ENCODE measurements at regions not wholly inside any gene's neighbourhood (a gene's known extent, or its start where the extent isn't known, plus 50 kb on each side); places are given as distances from the start of the nearest gene placed in this dataset.

DNA sequence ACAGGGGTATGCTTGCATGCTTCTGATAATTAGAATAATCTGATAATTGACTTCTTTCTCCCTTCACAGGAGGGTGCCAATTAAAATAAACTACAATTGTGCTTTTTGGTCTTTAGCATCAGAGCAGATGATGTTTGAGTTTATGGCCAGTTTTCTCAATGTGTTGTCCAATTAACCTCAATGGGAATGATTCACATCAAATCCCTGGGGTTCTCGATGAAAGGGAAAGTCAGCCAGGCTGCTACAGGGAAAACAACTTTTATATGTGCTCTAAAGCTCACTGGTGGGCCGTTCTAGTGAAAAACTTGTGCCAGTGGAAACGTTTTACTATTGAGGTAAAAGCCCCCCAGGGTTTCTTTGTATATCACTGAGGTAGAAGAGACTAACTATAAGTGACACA lies 887.3 kb upstream of the CRIM1 start:
- no peaks in the 10 kb centered on the region for H3K4me1 ChIP-seq
- DNase-seq (no peak), ATAC-seq (no peak)
- intact Hi-C loops (cut with DNase I) = no loop called here
- H3K4me3 ChIP-seq = no peak overlapping the region
- TF ChIP-seq POLR2A (IDR thresholded peaks at IDR 0.05) = no peak
- TF ChIP-seq, protein P1, sequence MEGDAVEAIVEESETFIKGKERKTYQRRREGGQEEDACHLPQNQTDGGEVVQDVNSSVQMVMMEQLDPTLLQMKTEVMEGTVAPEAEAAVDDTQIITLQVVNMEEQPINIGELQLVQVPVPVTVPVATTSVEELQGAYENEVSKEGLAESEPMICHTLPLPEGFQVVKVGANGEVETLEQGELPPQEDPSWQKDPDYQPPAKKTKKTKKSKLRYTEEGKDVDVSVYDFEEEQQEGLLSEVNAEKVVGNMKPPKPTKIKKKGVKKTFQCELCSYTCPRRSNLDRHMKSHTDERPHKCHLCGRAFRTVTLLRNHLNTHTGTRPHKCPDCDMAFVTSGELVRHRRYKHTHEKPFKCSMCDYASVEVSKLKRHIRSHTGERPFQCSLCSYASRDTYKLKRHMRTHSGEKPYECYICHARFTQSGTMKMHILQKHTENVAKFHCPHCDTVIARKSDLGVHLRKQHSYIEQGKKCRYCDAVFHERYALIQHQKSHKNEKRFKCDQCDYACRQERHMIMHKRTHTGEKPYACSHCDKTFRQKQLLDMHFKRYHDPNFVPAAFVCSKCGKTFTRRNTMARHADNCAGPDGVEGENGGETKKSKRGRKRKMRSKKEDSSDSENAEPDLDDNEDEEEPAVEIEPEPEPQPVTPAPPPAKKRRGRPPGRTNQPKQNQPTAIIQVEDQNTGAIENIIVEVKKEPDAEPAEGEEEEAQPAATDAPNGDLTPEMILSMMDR (IDR thresholded peaks at IDR 0.05) = no peak
- no peak overlapping the region for H3K27ac ChIP-seq
- H3K27me3 ChIP-seq = no peaks in the 10 kb centered on the region
- 37 to 44% (median 43%) methylated on average over 3 of the region's 3 CpGs for WGBS, 4 donors
- H3K9me3 ChIP-seq = no peaks in the 10 kb centered on the region
- H3K36me3 ChIP-seq = no peaks in the 10 kb centered on the region

DNA sequence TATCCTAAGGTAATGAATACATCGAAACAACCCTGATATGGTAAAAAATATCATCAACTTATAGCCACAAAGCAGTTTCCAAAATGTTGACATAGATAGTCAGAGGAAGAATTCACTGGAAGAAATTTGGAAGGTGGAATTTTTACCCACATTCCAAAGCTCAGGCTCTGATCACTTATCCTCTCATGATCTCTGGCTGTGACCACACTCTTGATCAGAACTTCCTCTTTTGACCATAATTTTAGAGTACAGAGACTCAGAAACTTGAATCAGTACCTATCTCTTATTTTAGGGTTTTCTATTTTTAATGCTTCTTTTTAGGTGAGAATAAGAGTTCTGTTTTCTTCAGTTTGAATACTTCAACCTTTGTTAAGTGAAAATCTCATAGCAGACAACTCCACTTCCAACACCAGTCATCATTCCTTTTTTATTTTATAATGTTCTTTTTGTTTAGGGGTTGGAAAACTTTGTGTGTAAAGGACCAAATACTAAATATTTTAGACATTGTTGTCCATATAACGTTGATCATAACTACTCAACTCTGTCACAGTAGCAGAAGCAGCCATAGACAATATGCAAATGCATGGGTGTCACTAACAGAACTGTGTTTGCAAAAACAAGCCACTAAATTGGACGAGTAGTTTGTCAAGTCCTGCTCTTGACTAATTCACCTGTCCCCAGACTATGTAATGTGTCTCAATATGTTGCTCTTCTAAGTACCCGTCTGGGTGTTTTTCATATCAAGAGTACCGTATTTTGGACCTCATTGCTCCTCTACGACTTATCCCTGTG lies 891.6 kb upstream of the CRIM1 start:
- Histone ChIP-seq H3K4me3 (no peak overlapping the region), H3K27ac (no peak overlapping the region), H3K4me1 (no peaks in the 10 kb centered on the region), H3K9me3 (no peaks in the 10 kb centered on the region), H3K36me3 (no peaks in the 10 kb centered on the region), H3K27me3 (no peaks in the 10 kb centered on the region)
- ATAC-seq (no peak), DNase-seq (no peak)
- intact Hi-C loops (cut with DNase I) = no loop called here
- WGBS, 4 donors = 79 to 84% (median 82%) methylated on average over 6 of the region's 6 CpGs
- no peak for TF ChIP-seq POLR2A (IDR thresholded peaks at IDR 0.05)
- TF ChIP-seq, protein P1 (IDR thresholded peaks at IDR 0.05) = no peak

DNA sequence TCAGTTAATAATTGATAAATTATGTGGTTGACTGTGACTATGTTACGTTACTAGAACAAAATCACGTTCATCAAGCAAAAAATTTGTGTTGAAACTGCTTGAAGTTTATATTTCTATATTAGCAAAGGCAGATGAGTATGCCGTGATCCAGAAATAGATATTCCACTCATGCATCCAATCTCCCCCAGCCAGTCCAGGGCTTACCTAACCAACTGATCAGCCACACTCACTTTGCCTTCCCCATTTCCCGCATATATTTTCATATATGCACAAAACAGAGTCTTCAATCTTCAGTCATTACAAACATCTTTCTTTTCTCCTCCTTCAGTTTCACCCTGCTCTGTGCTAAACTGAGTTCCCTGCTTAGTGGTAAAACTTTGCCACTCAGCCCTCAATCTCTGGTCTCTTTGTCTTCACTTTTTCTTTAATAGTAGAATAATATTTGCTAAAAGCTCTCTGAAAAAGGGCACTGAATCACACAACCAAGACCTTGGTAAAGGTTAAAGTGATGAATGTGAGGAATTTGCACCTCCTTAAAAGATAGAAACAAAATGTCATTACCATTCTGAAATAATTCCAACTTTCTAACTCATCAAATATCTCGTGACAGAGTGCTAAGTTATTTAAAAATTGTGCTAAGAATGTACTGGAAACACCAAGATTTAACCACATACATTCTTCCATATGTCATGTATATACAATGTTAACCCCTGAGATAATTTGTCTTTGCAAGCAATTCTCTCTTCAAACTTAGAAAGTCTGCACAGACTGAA lies 893.2 kb upstream of the CRIM1 start:
- DNase-seq (no peak), ATAC-seq (no peak)
- WGBS, 4 donors = 57 to 76% (median 60%) methylated on average over 5 of the region's 5 CpGs
- TF ChIP-seq, protein P1 (IDR thresholded peaks at IDR 0.05) = no peak
- no peak for TF ChIP-seq POLR2A (IDR thresholded peaks at IDR 0.05)
- H3K27ac ChIP-seq = no peak overlapping the region
- no peak overlapping the region for H3K4me3 ChIP-seq
- intact Hi-C loops (cut with DNase I) = no loop called here
- H3K9me3 ChIP-seq = no peaks in the 10 kb centered on the region
- H3K36me3 ChIP-seq = no peaks in the 10 kb centered on the region
- H3K4me1 ChIP-seq = no peaks in the 10 kb centered on the region
- H3K27me3 ChIP-seq = no peaks in the 10 kb centered on the region

DNA sequence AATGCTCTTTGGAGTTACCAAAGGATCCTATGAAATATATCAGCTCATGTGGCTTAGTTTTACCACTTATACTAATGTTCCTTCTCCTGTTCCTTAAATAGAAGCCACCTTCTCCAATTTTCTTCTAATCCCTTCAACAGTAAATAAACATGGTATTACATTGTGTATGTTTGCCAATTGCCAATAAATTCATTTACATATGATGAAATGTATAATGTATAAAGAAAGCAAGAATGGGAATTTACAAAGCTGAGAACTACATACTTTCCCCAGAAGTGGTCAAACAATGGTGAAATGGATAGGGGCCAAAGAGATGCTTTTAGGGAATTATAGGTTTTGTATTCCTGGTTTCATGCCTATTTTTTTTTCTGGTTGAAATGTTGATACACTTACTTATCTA lies 894.2 kb upstream of the CRIM1 start:
- Histone ChIP-seq H3K9me3 (no peaks in the 10 kb centered on the region), H3K4me1 (no peaks in the 10 kb centered on the region), H3K27me3 (no peaks in the 10 kb centered on the region), H3K4me3 (no peak overlapping the region), H3K36me3 (no peaks in the 10 kb centered on the region), H3K27ac (no peak overlapping the region)
- no peak for ATAC-seq
- intact Hi-C loops (cut with DNase I) = no loop called here
- DNase-seq = no peak
- TF ChIP-seq POLR2A (IDR thresholded peaks at IDR 0.05) = no peak
- TF ChIP-seq, protein P1 (IDR thresholded peaks at IDR 0.05) = no peak
